Peyer's patch (tissue), 4 donors: ENCODE measurements at regions not wholly inside any gene's neighbourhood (a gene's known extent, or its start where the extent isn't known, plus 50 kb on each side); places are given as distances from the start of the nearest gene placed in this dataset.
A peak's percentile ranks its signal among the peaks of the same experiment; 100 is the strongest.

ENCODE experiments used
- DNase-seq, 3 donors: peaks; one replicate each; pipeline ENCODE4 v3.0.0-alpha.2; 2017 to 2019
- H3K27ac ChIP-seq, 4 donors: fragments of 200-600 bp; sonication (generic); one replicate each; pipeline ENCODE4 v1.5.1; 2016 to 2019
- H3K27me3 ChIP-seq, 2 donors: fragments of 200-600 bp; sonication (generic); one replicate each; pipeline ENCODE4 v1.5.1; 2019
- H3K36me3 ChIP-seq, 3 donors: fragments of 200-600 bp; sonication (generic); one replicate each; pipeline ENCODE4 v1.5.1; 2016 to 2019
- H3K4me1 ChIP-seq, 4 donors: fragments of 200-600 bp; sonication (generic); one replicate each; pipeline ENCODE4 v1.5.1; 2016 to 2019
- H3K4me3 ChIP-seq, 4 donors: fragments of 200-600 bp; sonication (generic); 1 replicate in 3 of 4; 2 replicates in 1 of 4; pipeline ENCODE4 v1.5.1; 2016 to 2019; ENCODE audit warnings: mild to moderate bottlenecking in 1 of 4
- H3K9me3 ChIP-seq, 4 donors: fragments of 200-600 bp; sonication (generic); one replicate each; pipeline ENCODE4 v1.5.1; 2016 to 2019; ENCODE audit warnings: mild to moderate bottlenecking in 1 of 4
- POLR2A ChIP-seq, 2 donors: fragments of 450-650 bp; IDR thresholded peaks; one replicate each; pipeline ENCODE4 v1.5.1; 2017; ENCODE audit warnings: antibody characterized with exemption in 2 of 2, mild to moderate bottlenecking in 2 of 2, moderate library complexity in 2 of 2
- TF ChIP-seq, protein P1 (sequence below), 6 experiments: fragments of 450-650 bp in 4 of 6; fragments of 200-600 bp in 2 of 6; sonication (generic) in 1 of 6; IDR thresholded peaks; one replicate each; pipeline ENCODE4 v1.5.1; 2017 to 2019; ENCODE audit warnings: antibody characterized with exemption in 6 of 6, mild to moderate bottlenecking in 3 of 6, moderate library complexity in 1 of 6

DNA sequence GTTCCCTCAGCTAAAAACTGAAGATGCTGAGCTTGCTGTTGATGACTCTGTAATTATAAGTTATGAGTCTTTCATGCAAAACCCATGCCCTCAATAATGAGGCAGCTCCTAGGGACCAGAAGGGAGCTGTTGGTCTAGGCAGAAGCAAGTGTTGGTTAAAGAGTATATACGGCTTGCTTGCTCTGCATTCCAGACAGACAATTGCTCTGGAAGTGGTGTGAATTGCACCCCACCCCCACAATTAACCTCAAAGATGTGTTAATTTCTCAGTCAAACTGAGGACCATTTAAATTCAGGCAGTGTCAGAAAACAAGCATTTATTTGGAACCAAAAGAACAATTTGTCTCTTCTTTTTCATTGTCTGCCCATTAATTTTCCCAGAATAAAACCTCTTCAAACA lies 163.5 kb upstream of the EOMES start:
- no peak overlapping the region for H3K27ac ChIP-seq
- H3K4me1 ChIP-seq = peaks cover 0 to 8% (median 2%) of the 10 kb centered on the region in 4 donors
- no peaks in the 10 kb centered on the region for H3K27me3 ChIP-seq
- no peaks in the 10 kb centered on the region for H3K36me3 ChIP-seq
- no peaks in the 10 kb centered on the region for H3K9me3 ChIP-seq
- TF ChIP-seq, protein P1, sequence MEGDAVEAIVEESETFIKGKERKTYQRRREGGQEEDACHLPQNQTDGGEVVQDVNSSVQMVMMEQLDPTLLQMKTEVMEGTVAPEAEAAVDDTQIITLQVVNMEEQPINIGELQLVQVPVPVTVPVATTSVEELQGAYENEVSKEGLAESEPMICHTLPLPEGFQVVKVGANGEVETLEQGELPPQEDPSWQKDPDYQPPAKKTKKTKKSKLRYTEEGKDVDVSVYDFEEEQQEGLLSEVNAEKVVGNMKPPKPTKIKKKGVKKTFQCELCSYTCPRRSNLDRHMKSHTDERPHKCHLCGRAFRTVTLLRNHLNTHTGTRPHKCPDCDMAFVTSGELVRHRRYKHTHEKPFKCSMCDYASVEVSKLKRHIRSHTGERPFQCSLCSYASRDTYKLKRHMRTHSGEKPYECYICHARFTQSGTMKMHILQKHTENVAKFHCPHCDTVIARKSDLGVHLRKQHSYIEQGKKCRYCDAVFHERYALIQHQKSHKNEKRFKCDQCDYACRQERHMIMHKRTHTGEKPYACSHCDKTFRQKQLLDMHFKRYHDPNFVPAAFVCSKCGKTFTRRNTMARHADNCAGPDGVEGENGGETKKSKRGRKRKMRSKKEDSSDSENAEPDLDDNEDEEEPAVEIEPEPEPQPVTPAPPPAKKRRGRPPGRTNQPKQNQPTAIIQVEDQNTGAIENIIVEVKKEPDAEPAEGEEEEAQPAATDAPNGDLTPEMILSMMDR (IDR thresholded peaks at IDR 0.05) = no peak
- TF ChIP-seq POLR2A (IDR thresholded peaks at IDR 0.05) = no peak
- no peak overlapping the region for H3K4me3 ChIP-seq
- no peak for DNase-seq

DNA sequence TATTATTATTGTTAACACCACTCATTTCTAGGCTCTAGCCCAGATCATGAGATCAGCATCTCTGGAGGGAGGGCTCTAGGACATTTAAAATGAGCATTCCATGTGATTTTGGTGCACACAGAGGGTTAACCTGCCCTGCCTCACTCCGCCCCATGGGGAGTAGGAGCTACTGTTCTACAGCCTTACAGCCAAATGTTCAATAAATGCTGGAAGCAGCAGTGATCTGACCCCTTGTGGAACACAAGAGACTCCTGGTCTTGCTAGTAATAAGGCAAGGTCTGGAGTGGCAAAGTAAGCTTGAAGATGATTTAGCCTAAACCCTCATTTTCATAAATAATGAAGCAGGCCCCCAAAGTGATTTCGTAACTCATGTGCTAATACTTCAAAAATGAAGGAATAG lies 166.4 kb upstream of the EOMES start:
- no peaks in the 10 kb centered on the region for H3K36me3 ChIP-seq
- no peak overlapping the region for H3K4me3 ChIP-seq
- DNase-seq = no peak
- H3K9me3 ChIP-seq = no peaks in the 10 kb centered on the region
- no peaks in the 10 kb centered on the region for H3K4me1 ChIP-seq
- no peaks in the 10 kb centered on the region for H3K27me3 ChIP-seq
- TF ChIP-seq, protein P1 (IDR thresholded peaks at IDR 0.05) = peak in 1 of 6 experiments; percentile 2
- TF ChIP-seq POLR2A (IDR thresholded peaks at IDR 0.05) = no peak
- H3K27ac ChIP-seq = no peak overlapping the region

DNA sequence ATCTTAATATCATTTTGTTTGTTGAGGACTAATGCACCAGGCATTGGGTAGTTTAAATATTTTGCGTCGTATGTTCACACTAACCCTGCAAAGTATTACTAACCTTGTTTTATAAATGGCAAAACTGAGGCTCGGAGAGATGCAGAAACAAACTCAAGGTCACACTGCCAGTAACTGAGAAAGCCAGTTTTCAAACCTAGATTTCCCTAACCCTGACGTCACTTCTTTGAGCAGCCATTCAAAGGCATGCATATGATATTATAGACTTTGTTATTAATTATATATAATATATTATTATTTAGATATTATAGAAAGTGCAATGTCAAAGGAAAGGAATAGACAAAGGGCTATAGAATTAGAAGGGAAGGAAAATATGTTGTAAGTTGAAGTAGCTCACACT lies 167.6 kb upstream of the EOMES start:
- Histone ChIP-seq H3K27me3 (no peaks in the 10 kb centered on the region), H3K9me3 (no peaks in the 10 kb centered on the region), H3K4me1 (no peaks in the 10 kb centered on the region), H3K27ac (no peak overlapping the region), H3K4me3 (no peak overlapping the region), H3K36me3 (no peaks in the 10 kb centered on the region)
- no peak for DNase-seq
- no peak for TF ChIP-seq POLR2A (IDR thresholded peaks at IDR 0.05)
- TF ChIP-seq, protein P1 (IDR thresholded peaks at IDR 0.05) = no peak

DNA sequence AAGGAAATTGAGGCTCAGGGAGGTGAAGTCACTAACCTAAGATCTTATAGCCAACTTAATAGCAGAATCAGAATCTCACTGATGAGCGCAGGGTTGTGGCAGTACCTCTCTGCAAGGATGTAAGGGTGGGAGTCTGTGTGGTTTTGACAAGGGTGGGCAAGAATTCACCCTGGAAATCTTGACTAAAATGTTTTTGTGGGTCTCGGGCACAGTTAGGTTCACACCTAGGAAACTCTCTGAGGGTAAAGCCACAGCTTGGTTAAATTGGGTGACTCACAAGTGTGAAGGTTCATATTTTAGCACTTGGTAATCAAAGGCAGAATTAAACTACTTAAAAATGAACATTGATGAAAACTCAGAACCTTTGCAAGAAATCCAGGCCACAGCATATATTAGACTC lies 178.2 kb upstream of the EOMES start:
- H3K9me3 ChIP-seq = no peaks in the 10 kb centered on the region
- TF ChIP-seq, protein P1 (IDR thresholded peaks at IDR 0.05) = no peak
- no peak for TF ChIP-seq POLR2A (IDR thresholded peaks at IDR 0.05)
- no peak for DNase-seq
- no peak overlapping the region for H3K4me3 ChIP-seq
- H3K27me3 ChIP-seq = no peaks in the 10 kb centered on the region
- no peaks in the 10 kb centered on the region for H3K4me1 ChIP-seq
- no peaks in the 10 kb centered on the region for H3K36me3 ChIP-seq
- H3K27ac ChIP-seq = no peak overlapping the region

DNA sequence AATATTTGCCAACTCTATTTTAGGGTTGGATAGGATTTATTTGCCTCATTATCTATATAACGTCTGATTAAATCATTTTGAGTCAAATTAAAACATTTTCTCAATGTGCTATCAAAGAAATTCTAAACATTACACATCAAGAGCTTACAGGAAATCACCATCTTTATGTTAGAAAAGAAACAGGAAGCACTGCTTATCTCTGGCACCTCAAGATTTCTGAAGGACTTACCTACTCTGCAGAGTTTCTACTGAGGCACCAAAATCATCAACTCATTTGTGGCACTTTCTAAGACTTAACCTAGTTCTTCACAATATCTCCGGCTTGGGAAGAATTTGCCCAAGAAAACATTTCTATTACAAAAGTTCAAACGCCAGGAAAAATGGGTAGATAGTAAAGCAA lies 181.3 kb upstream of the EOMES start:
- Histone ChIP-seq H3K4me1 (no peaks in the 10 kb centered on the region), H3K27me3 (no peaks in the 10 kb centered on the region), H3K4me3 (no peak overlapping the region), H3K36me3 (no peaks in the 10 kb centered on the region), H3K27ac (no peak overlapping the region), H3K9me3 (no peaks in the 10 kb centered on the region)
- TF ChIP-seq POLR2A (IDR thresholded peaks at IDR 0.05) = no peak
- TF ChIP-seq, protein P1 (IDR thresholded peaks at IDR 0.05) = no peak
- DNase-seq = no peak

DNA sequence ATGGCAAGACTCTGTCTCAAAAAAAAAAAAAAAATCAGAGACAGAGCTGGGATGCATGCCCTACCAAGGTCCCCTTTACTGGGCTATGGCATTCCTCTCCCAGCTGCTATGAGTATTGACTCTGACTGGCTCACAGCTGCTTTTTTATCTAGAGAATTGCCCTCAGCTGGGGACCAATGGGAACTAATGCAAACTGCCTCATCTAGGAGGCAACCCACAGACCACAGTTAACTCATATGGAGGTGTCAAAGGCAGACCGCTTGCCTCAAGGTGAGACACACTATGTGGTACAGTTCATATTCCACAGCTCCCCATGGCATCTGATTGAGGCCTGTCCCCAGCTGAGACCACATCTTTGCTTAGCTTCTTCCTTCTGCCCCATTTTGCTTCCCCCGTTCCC lies 183.5 kb upstream of the EOMES start:
- no peaks in the 10 kb centered on the region for H3K4me1 ChIP-seq
- DNase-seq = no peak
- H3K27me3 ChIP-seq = no peaks in the 10 kb centered on the region
- H3K36me3 ChIP-seq = no peaks in the 10 kb centered on the region
- H3K9me3 ChIP-seq = no peaks in the 10 kb centered on the region
- no peak overlapping the region for H3K27ac ChIP-seq
- TF ChIP-seq, protein P1 (IDR thresholded peaks at IDR 0.05) = no peak
- TF ChIP-seq POLR2A (IDR thresholded peaks at IDR 0.05) = no peak
- H3K4me3 ChIP-seq = no peak overlapping the region
